ENCODE measurements at regions not wholly inside any gene's neighbourhood (a gene's known extent, or its start where the extent isn't known, plus 50 kb on each side); places are given as distances from the start of the nearest gene placed in this dataset.

GRCh38 chr12:77619425-77619824 lies 211.3 kb upstream of the NAV3 start:
- no peak for DNase-seq

- no peak for DNase-seq
These were observed 212.9 kb upstream of the NAV3 start for GRCh38 chr12:77617818-77618217.

GRCh38 chr12:77615332-77615731 lies 215.4 kb upstream of the NAV3 start:
- no peak for DNase-seq

- DNase-seq, result no peak
These were observed 217.3 kb upstream of the NAV3 start for GRCh38 chr12:77613411-77613810.

GRCh38 chr12:77610446-77610845 lies 220.2 kb upstream of the NAV3 start:
- DNase-seq, result no peak

GRCh38 chr12:77609016-77609415 lies 221.7 kb upstream of the NAV3 start:
- no peak for DNase-seq

- DNase-seq, result no peak
These were observed 222.3 kb upstream of the NAV3 start for GRCh38 chr12:77608271-77608824.

- DNase-seq, result no peak
These were observed 224.3 kb upstream of the NAV3 start for GRCh38 chr12:77606348-77606747.

- no peak for DNase-seq
These were observed 226.7 kb upstream of the NAV3 start for GRCh38 chr12:77603946-77604345.

- no peak for DNase-seq
These were observed 229.6 kb upstream of the NAV3 start for GRCh38 chr12:77601069-77601468.

- no peak for DNase-seq
These were observed 230.2 kb upstream of the NAV3 start for GRCh38 chr12:77600468-77600843.

GRCh38 chr12:77599782-77600467 lies 230.8 kb upstream of the NAV3 start:
- DNase-seq, result no peak

- no peak for DNase-seq
These were observed 236.3 kb upstream of the NAV3 start for GRCh38 chr12:77594366-77594765.

GRCh38 chr12:77592836-77593235 lies 237.9 kb upstream of the NAV3 start:
- DNase-seq, result no peak

- DNase-seq, result no peak
These were observed 238.5 kb upstream of the NAV3 start for GRCh38 chr12:77591959-77592743.

- no peak for DNase-seq
These were observed 240.4 kb upstream of the NAV3 start for GRCh38 chr12:77590306-77590705.

GRCh38 chr12:77584860-77585259 lies 245.8 kb upstream of the NAV3 start:
- no peak for DNase-seq

- DNase-seq, result peak; percentile 45
These were observed 252.1 kb upstream of the NAV3 start for GRCh38 chr12:77578466-77579220.

GRCh38 chr12:77577791-77578190 lies 252.9 kb upstream of the NAV3 start:
- no peak for DNase-seq

- no peak for DNase-seq
These were observed 255.2 kb upstream of the NAV3 start for GRCh38 chr12:77575376-77575919.

- DNase-seq, result no peak
These were observed 258.3 kb upstream of the NAV3 start for GRCh38 chr12:77572371-77572770.

GRCh38 chr12:77571768-77572167 lies 258.9 kb upstream of the NAV3 start:
- DNase-seq, result no peak

- DNase-seq, result no peak
These were observed 259.6 kb upstream of the NAV3 start for GRCh38 chr12:77571127-77571526.
